Activated naive CD4-positive, alpha-beta T cell treated with Interleukin-2 at 50 U/mL for 16 hours (primary cell): ENCODE measurements at regions not wholly inside any gene's neighbourhood (a gene's known extent, or its start where the extent isn't known, plus 50 kb on each side); places are given as distances from the start of the nearest gene placed in this dataset.

Experiments used
- DNase-seq: peaks from one replicate; pipeline ENCODE4 v3.0.0-alpha.2; 2020

GRCh38 chr4:181581983-181582382 lies 661.2 kb upstream of the TENM3 start:
- no peak for DNase-seq

GRCh38 chr4:181582595-181582994 lies 660.6 kb upstream of the TENM3 start:
- DNase-seq: no peak

GRCh38 chr4:181588733-181589302 lies 654.4 kb upstream of the TENM3 start:
- DNase-seq: no peak

GRCh38 chr4:181592221-181592745 lies 650.9 kb upstream of the TENM3 start:
- DNase-seq: no peak

- no peak for DNase-seq
Measured at GRCh38 chr4:181593703-181594102, 649.5 kb upstream of the TENM3 start.

- no peak for DNase-seq
Measured at GRCh38 chr4:181594188-181594587, 649.0 kb upstream of the TENM3 start.

- no peak for DNase-seq
Measured at GRCh38 chr4:181595716-181596115, 647.5 kb upstream of the TENM3 start.

- DNase-seq: no peak
Measured at GRCh38 chr4:181597766-181598165, 645.4 kb upstream of the TENM3 start.

- no peak for DNase-seq
Measured at GRCh38 chr4:181599134-181599533, 644.1 kb upstream of the TENM3 start.

GRCh38 chr4:181601103-181601502 lies 642.1 kb upstream of the TENM3 start:
- no peak for DNase-seq

- DNase-seq: no peak
Measured at GRCh38 chr4:181604546-181604945, 638.7 kb upstream of the TENM3 start.

GRCh38 chr4:181606300-181606699 lies 636.9 kb upstream of the TENM3 start:
- DNase-seq: no peak

GRCh38 chr4:181608181-181608580 lies 635.0 kb upstream of the TENM3 start:
- DNase-seq: no peak

- no peak for DNase-seq
Measured at GRCh38 chr4:181611033-181611711, 632.0 kb upstream of the TENM3 start.

GRCh38 chr4:181611946-181612600 lies 631.1 kb upstream of the TENM3 start:
- no peak for DNase-seq

GRCh38 chr4:181613200-181613599 lies 630.0 kb upstream of the TENM3 start:
- DNase-seq: no peak

- no peak for DNase-seq
Measured at GRCh38 chr4:181618038-181618618, 625.1 kb upstream of the TENM3 start.

- no peak for DNase-seq
Measured at GRCh38 chr4:181618896-181619295, 624.3 kb upstream of the TENM3 start.

- DNase-seq: no peak
Measured at GRCh38 chr4:181619651-181620050, 623.6 kb upstream of the TENM3 start.

- no peak for DNase-seq
Measured at GRCh38 chr4:181637186-181638105, 605.8 kb upstream of the TENM3 start.

- no peak for DNase-seq
Measured at GRCh38 chr4:181643466-181643865, 599.7 kb upstream of the TENM3 start.

GRCh38 chr4:181645489-181645888 lies 597.7 kb upstream of the TENM3 start:
- no peak for DNase-seq

- no peak for DNase-seq
Measured at GRCh38 chr4:181646864-181647263, 596.3 kb upstream of the TENM3 start.
